H1 (cell line): ENCODE measurements at regions not wholly inside any gene's neighbourhood (a gene's known extent, or its start where the extent isn't known, plus 50 kb on each side); places are given as distances from the start of the nearest gene placed in this dataset.

Experiments used
- HDAC6 ChIP-seq: IDR thresholded peaks from one replicate; pipeline ENCODE4 v1.7.1; 2012; ENCODE audit warnings: low read depth, mild to moderate bottlenecking, inconsistent platforms, low read length, moderate library complexity

GRCh38 chr12:63326260-63326659 is 175.3 kb upstream of the AVPR1A start (continued):
- no peak for TF ChIP-seq HDAC6
